ENCODE measurements at regions not wholly inside any gene's neighbourhood (a gene's known extent, or its start where the extent isn't known, plus 50 kb on each side); places are given as distances from the start of the nearest gene placed in this dataset.
"Not testable (repeated sequence)": the region's sequence is repeated elsewhere in the genome, so short reads cannot be mapped to it uniquely, and the experiment has no call there.

GRCh38 chr14:27863166-27863565 is 903.4 kb upstream of the FOXG1 start:
- no peaks in the 10 kb centered on the region for H3K36me3 ChIP-seq
- TF ChIP-seq CTCF (IDR thresholded peaks at IDR 0.05) = no peak
- DNase-seq = no peak
- H3K27me3 ChIP-seq (ENCODE audit: low read depth) = no peaks in the 10 kb centered on the region
- intact Hi-C loops (cut with DNase I) = no loop called here
- no peaks in the 10 kb centered on the region for H3K4me1 ChIP-seq
- no peak overlapping the region for H3K27ac ChIP-seq
- no peaks in the 10 kb centered on the region for H3K9me3 ChIP-seq
- no peak overlapping the region for H3K4me3 ChIP-seq
- ATAC-seq = no peak

GRCh38 chr14:27881063-27881462 is 885.5 kb upstream of the FOXG1 start:
- no peaks in the 10 kb centered on the region for H3K27me3 ChIP-seq (ENCODE audit: low read depth)
- ATAC-seq (no peak), DNase-seq (no peak)
- H3K27ac ChIP-seq = no peak overlapping the region
- no peaks in the 10 kb centered on the region for H3K9me3 ChIP-seq
- H3K36me3 ChIP-seq = no peaks in the 10 kb centered on the region
- no peaks in the 10 kb centered on the region for H3K4me1 ChIP-seq
- intact Hi-C loops (cut with DNase I) = no loop called here
- H3K4me3 ChIP-seq = no peak overlapping the region
- no peak for TF ChIP-seq CTCF (IDR thresholded peaks at IDR 0.05)

- DNase-seq (no peak), ATAC-seq (no peak)
- Histone ChIP-seq H3K9me3 (no peaks in the 10 kb centered on the region), H3K36me3 (no peaks in the 10 kb centered on the region), H3K27ac (no peak overlapping the region), H3K27me3 (ENCODE audit: low read depth) (no peaks in the 10 kb centered on the region), H3K4me1 (no peaks in the 10 kb centered on the region), H3K4me3 (no peak overlapping the region)
- TF ChIP-seq CTCF (IDR thresholded peaks at IDR 0.05) = no peak
- intact Hi-C loops (cut with DNase I) = no loop called here
Measured at GRCh38 chr14:27881646-27882045, 884.9 kb upstream of the FOXG1 start.

- H3K9me3 ChIP-seq = no peaks in the 10 kb centered on the region
- no peak for TF ChIP-seq CTCF (IDR thresholded peaks at IDR 0.05)
- no peaks in the 10 kb centered on the region for H3K36me3 ChIP-seq
- DNase-seq (no peak), ATAC-seq (no peak)
- no peak overlapping the region for H3K27ac ChIP-seq
- H3K4me1 ChIP-seq = no peaks in the 10 kb centered on the region
- no peaks in the 10 kb centered on the region for H3K27me3 ChIP-seq (ENCODE audit: low read depth)
- H3K4me3 ChIP-seq = no peak overlapping the region
- intact Hi-C loops (cut with DNase I) = no loop called here
Measured at GRCh38 chr14:27886256-27886655, 880.3 kb upstream of the FOXG1 start.

- H3K27ac ChIP-seq = no peak overlapping the region
- no peaks in the 10 kb centered on the region for H3K27me3 ChIP-seq (ENCODE audit: low read depth)
- no peaks in the 10 kb centered on the region for H3K36me3 ChIP-seq
- H3K4me1 ChIP-seq = no peaks in the 10 kb centered on the region
- no peak for TF ChIP-seq CTCF (IDR thresholded peaks at IDR 0.05)
- no peak overlapping the region for H3K4me3 ChIP-seq
- no peaks in the 10 kb centered on the region for H3K9me3 ChIP-seq
- DNase-seq (no peak), ATAC-seq (no peak)
- intact Hi-C loops (cut with DNase I) = no loop called here
Measured at GRCh38 chr14:27890259-27890658, 876.3 kb upstream of the FOXG1 start.

GRCh38 chr14:27908484-27908883 is 858.1 kb upstream of the FOXG1 start:
- H3K27ac ChIP-seq; H3K36me3 ChIP-seq; H3K9me3 ChIP-seq; H3K4me3 ChIP-seq; H3K4me1 ChIP-seq; intact Hi-C loops (cut with DNase I); H3K27me3 ChIP-seq (ENCODE audit: low read depth); ATAC-seq; DNase-seq: not testable (repeated sequence)
